Activated CD4-positive, alpha-beta T cell treated with anti-CD3 and anti-CD28 coated beads, Interleukin-2, amount 10 ng/mL, durations not matched to agents 7 days and 5 days (primary cell): ENCODE measurements at regions not wholly inside any gene's neighbourhood (a gene's known extent, or its start where the extent isn't known, plus 50 kb on each side); places are given as distances from the start of the nearest gene placed in this dataset.

Source experiments
- CTCF ChIA-PET: fragments of 350-600 bp; sonication (Branson Sonifier 250); formaldehyde crosslinking; loops from one replicate; lab custom pipeline; 2021; ENCODE audit warnings: antibody characterized with exemption; lab: Charles Lee
- POLR2A ChIA-PET: fragments of 350-600 bp; sonication (Branson Sonifier 250); formaldehyde crosslinking; loops from one replicate; lab custom pipeline; 2021; ENCODE audit warnings: antibody characterized with exemption; lab: Charles Lee
- DNase-seq: peaks from one replicate; pipeline ENCODE4 v3.0.0-alpha.2; 2020
- H3K27ac Mint-ChIP-seq: one replicate; pipeline ENCODE4 v1.8.0; 2021; ENCODE audit warnings: mild to moderate bottlenecking, moderate library complexity, mixed read lengths
- H3K27me3 Mint-ChIP-seq: one replicate; pipeline ENCODE4 v1.8.0; 2021; ENCODE audit warnings: mixed read lengths
- H3K36me3 Mint-ChIP-seq: one replicate; pipeline ENCODE4 v1.8.0; 2021; ENCODE audit warnings: low read depth, mixed read lengths
- H3K4me1 Mint-ChIP-seq: one replicate; pipeline ENCODE4 v1.8.0; 2021; ENCODE audit warnings: mixed read lengths
- H3K4me3 Mint-ChIP-seq: one replicate; pipeline ENCODE4 v1.8.0; 2021; ENCODE audit warnings: mild to moderate bottlenecking, moderate library complexity, mixed read lengths
- H3K9me3 Mint-ChIP-seq: one replicate; pipeline ENCODE4 v1.8.0; 2021; ENCODE audit warnings: mixed read lengths

- H3K9me3 Mint-ChIP-seq: no peaks in the 10 kb centered on the region
- ChIA-PET CTCF (no interaction called here), POLR2A (no interaction called here)
- no peaks in the 10 kb centered on the region for H3K4me1 Mint-ChIP-seq
- no peak overlapping the region for H3K27ac Mint-ChIP-seq
- no peak for DNase-seq
- no peak overlapping the region for H3K4me3 Mint-ChIP-seq
- no peaks in the 10 kb centered on the region for H3K27me3 Mint-ChIP-seq
- no peaks in the 10 kb centered on the region for H3K36me3 Mint-ChIP-seq
These were observed 278.6 kb upstream of the ITM2A start for GRCh38 chrX:79645749-79646148.

- no peak overlapping the region for H3K4me3 Mint-ChIP-seq
- no peaks in the 10 kb centered on the region for H3K9me3 Mint-ChIP-seq
- DNase-seq: no peak
- peaks cover 6% of the 10 kb centered on the region for H3K4me1 Mint-ChIP-seq
- no peak overlapping the region for H3K27ac Mint-ChIP-seq
- ChIA-PET POLR2A (no interaction called here), CTCF (no interaction called here)
- H3K27me3 Mint-ChIP-seq: no peaks in the 10 kb centered on the region
- H3K36me3 Mint-ChIP-seq: no peaks in the 10 kb centered on the region
These were observed 264.4 kb upstream of the ITM2A start for GRCh38 chrX:79631526-79631925.

- no peak for DNase-seq
- H3K27ac Mint-ChIP-seq: peak overlapping the region; percentile 2
- H3K27me3 Mint-ChIP-seq: no peaks in the 10 kb centered on the region
- ChIA-PET CTCF (no interaction called here), POLR2A (no interaction called here)
- peaks cover 6% of the 10 kb centered on the region for H3K4me1 Mint-ChIP-seq
- no peaks in the 10 kb centered on the region for H3K36me3 Mint-ChIP-seq
- no peaks in the 10 kb centered on the region for H3K9me3 Mint-ChIP-seq
- H3K4me3 Mint-ChIP-seq: no peak overlapping the region
These were observed 263.2 kb upstream of the ITM2A start for GRCh38 chrX:79630033-79631009.

GRCh38 chrX:79623098-79623762 lies 256.1 kb upstream of the ITM2A start:
- no peaks in the 10 kb centered on the region for H3K36me3 Mint-ChIP-seq
- ChIA-PET POLR2A (no interaction called here), CTCF (no interaction called here)
- no peak for DNase-seq
- H3K4me1 Mint-ChIP-seq: no peaks in the 10 kb centered on the region
- no peaks in the 10 kb centered on the region for H3K9me3 Mint-ChIP-seq
- no peak overlapping the region for H3K27ac Mint-ChIP-seq
- no peak overlapping the region for H3K4me3 Mint-ChIP-seq
- H3K27me3 Mint-ChIP-seq: no peaks in the 10 kb centered on the region

- POLR2A ChIA-PET: no interaction called here
- H3K9me3 Mint-ChIP-seq: no peaks in the 10 kb centered on the region
- no peak overlapping the region for H3K4me3 Mint-ChIP-seq
- no peaks in the 10 kb centered on the region for H3K27me3 Mint-ChIP-seq
- no peak for DNase-seq
- no peaks in the 10 kb centered on the region for H3K4me1 Mint-ChIP-seq
- CTCF ChIA-PET: no interaction called here
- no peaks in the 10 kb centered on the region for H3K36me3 Mint-ChIP-seq
- no peak overlapping the region for H3K27ac Mint-ChIP-seq
These were observed 251.1 kb upstream of the ITM2A start for GRCh38 chrX:79618280-79618679.

- ChIA-PET POLR2A (no interaction called here), CTCF (no interaction called here)
- H3K36me3 Mint-ChIP-seq: no peaks in the 10 kb centered on the region
- no peaks in the 10 kb centered on the region for H3K9me3 Mint-ChIP-seq
- no peaks in the 10 kb centered on the region for H3K4me1 Mint-ChIP-seq
- DNase-seq: no peak
- no peak overlapping the region for H3K4me3 Mint-ChIP-seq
- H3K27ac Mint-ChIP-seq: no peak overlapping the region
- H3K27me3 Mint-ChIP-seq: no peaks in the 10 kb centered on the region
These were observed 237.2 kb upstream of the ITM2A start for GRCh38 chrX:79604364-79604763.

- DNase-seq: no peak
- no peak overlapping the region for H3K27ac Mint-ChIP-seq
- POLR2A ChIA-PET: no interaction called here
- H3K27me3 Mint-ChIP-seq: peaks cover 2% of the 10 kb centered on the region
- no peaks in the 10 kb centered on the region for H3K36me3 Mint-ChIP-seq
- H3K4me1 Mint-ChIP-seq: no peaks in the 10 kb centered on the region
- CTCF ChIA-PET: no interaction called here
- H3K9me3 Mint-ChIP-seq: no peaks in the 10 kb centered on the region
- H3K4me3 Mint-ChIP-seq: no peak overlapping the region
These were observed 234.4 kb upstream of the ITM2A start for GRCh38 chrX:79601341-79602131.

GRCh38 chrX:79592259-79592658 lies 225.1 kb upstream of the ITM2A start:
- no peaks in the 10 kb centered on the region for H3K4me1 Mint-ChIP-seq
- H3K9me3 Mint-ChIP-seq: no peaks in the 10 kb centered on the region
- H3K4me3 Mint-ChIP-seq: no peak overlapping the region
- no peak overlapping the region for H3K27ac Mint-ChIP-seq
- peaks cover 1% of the 10 kb centered on the region for H3K27me3 Mint-ChIP-seq
- ChIA-PET CTCF (interaction anchor here (1.8 kb wide), 1 partner anchor 14 kb away, joined by 3 read pairs; no protein-coding TSS in a partner anchor), POLR2A (no interaction called here)
- no peaks in the 10 kb centered on the region for H3K36me3 Mint-ChIP-seq
- DNase-seq: no peak

- ChIA-PET POLR2A (no interaction called here), CTCF (no interaction called here)
- Mint-ChIP-seq H3K4me3 (no peak overlapping the region), H3K4me1 (no peaks in the 10 kb centered on the region), H3K27me3 (no peaks in the 10 kb centered on the region), H3K27ac (no peak overlapping the region), H3K9me3 (no peaks in the 10 kb centered on the region), H3K36me3 (no peaks in the 10 kb centered on the region)
- no peak for DNase-seq
These were observed 221.1 kb upstream of the ITM2A start for GRCh38 chrX:79588233-79588632.

- POLR2A ChIA-PET: no interaction called here
These were observed 206.6 kb upstream of the ITM2A start for GRCh38 chrX:79573760-79574159.

GRCh38 chrX:79572566-79572965 lies 205.4 kb upstream of the ITM2A start:
- H3K4me1 Mint-ChIP-seq: no peaks in the 10 kb centered on the region
- peaks cover 4% of the 10 kb centered on the region for H3K9me3 Mint-ChIP-seq
- no peak for DNase-seq
- no peak overlapping the region for H3K4me3 Mint-ChIP-seq
- no peaks in the 10 kb centered on the region for H3K36me3 Mint-ChIP-seq
- ChIA-PET POLR2A (no interaction called here), CTCF (no interaction called here)
- no peak overlapping the region for H3K27ac Mint-ChIP-seq
- H3K27me3 Mint-ChIP-seq: no peaks in the 10 kb centered on the region

More at GRCh38 chrX:79573760-79574159, 206.6 kb upstream of the ITM2A start:
- peaks cover 4% of the 10 kb centered on the region for H3K9me3 Mint-ChIP-seq
- H3K36me3 Mint-ChIP-seq: no peaks in the 10 kb centered on the region
- no peaks in the 10 kb centered on the region for H3K27me3 Mint-ChIP-seq
- CTCF ChIA-PET: no interaction called here
- no peak for DNase-seq
- H3K4me3 Mint-ChIP-seq: no peak overlapping the region
- H3K27ac Mint-ChIP-seq: no peak overlapping the region
- H3K4me1 Mint-ChIP-seq: no peaks in the 10 kb centered on the region

- H3K4me3 Mint-ChIP-seq: no peak overlapping the region
- ChIA-PET POLR2A (no interaction called here), CTCF (no interaction called here)
- H3K27me3 Mint-ChIP-seq: no peaks in the 10 kb centered on the region
- no peak overlapping the region for H3K27ac Mint-ChIP-seq
- H3K4me1 Mint-ChIP-seq: no peaks in the 10 kb centered on the region
- no peak for DNase-seq
- H3K36me3 Mint-ChIP-seq: no peaks in the 10 kb centered on the region
- peaks cover 6% of the 10 kb centered on the region for H3K9me3 Mint-ChIP-seq
These were observed 203.5 kb upstream of the ITM2A start for GRCh38 chrX:79570524-79571240.
